ENCODE measurements at regions not wholly inside any gene's neighbourhood (a gene's known extent, or its start where the extent isn't known, plus 50 kb on each side); places are given as distances from the start of the nearest gene placed in this dataset.

DNA sequence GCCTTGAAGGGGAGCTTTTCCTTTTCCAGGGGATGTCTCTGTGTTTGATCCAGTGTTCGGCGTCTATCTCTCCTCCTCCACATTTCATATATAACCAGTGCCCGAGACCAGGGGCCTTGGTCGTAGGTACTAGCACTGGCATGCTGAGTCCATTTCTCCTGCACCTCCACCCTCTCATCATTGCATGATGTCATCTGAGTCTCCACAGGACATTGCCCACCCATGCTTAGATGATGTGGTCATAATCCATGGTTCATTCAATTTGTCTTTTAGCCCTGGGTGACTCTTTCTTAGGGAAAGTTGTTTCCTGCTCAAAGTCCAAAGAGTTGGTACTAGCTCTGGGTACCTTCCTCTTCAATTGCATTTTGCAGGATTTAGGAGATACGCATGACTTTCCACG is 328.1 kb downstream of the BCL11B start:
- DNase-seq (ENCODE audit: low spot score): no peak

DNA sequence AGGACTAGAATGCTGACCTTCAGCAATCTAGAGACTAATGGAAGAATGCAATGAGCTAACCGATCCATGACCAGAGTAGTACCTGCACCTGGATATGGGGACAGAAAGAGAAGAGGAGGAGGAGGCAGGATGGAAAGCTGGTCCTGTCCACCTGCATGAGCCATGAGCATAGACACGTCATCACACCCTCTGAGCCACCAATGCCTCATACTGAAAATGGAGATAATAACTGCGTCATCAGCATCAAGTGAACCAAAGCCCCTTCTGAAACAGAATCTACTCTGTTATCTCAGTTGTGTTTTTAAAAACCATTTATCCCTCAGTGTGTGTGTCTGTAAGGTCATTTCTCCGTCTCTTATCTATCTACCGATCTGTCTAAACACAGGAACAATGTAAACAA is 327.0 kb downstream of the BCL11B start:
- DNase-seq (ENCODE audit: low spot score): no peak

GRCh38 chr14:98945611-98946570 is 326.1 kb downstream of the BCL11B start:
- no peak for DNase-seq (ENCODE audit: low spot score)

- DNase-seq (ENCODE audit: low spot score): no peak
These were observed 325.1 kb downstream of the BCL11B start for GRCh38 chr14:98946940-98947339.

DNA sequence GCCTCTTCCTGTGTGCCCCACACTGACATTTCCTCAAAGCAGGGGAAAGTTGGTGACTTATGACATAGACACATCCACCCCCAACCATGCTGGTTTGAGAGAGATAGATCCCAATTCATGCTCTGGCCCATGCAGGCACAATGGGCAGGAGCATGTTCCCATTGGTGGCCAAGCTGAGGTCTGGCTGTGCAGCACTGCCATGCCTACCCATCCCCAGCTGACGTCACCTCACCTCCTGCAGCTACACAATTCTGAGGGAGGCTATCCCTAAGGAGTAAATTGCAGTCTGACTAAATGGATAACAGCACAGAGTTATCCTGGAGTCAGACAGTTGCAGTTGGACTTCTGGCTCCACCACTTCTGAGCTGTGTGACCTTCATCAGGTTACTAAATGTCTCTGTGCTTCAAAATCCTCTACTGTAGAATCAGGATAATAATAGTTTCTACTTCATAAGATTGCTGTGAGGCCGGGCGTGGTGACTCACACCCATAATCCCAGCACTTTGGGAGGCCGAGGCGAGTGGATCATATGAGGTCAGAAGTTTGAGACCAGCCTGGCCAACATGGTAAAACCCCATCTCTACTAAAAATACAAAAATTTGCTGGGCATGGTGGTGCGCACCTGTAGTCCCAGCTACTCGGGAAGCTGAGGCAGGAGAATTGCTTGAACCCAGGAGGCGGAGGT is 323.9 kb downstream of the BCL11B start:
- DNase-seq (ENCODE audit: low spot score): no peak

- DNase-seq (ENCODE audit: low spot score): no peak
These were observed 322.9 kb downstream of the BCL11B start for GRCh38 chr14:98949051-98949450.

- no peak for DNase-seq (ENCODE audit: low spot score)
These were observed 322.4 kb downstream of the BCL11B start for GRCh38 chr14:98949481-98950135.

DNA sequence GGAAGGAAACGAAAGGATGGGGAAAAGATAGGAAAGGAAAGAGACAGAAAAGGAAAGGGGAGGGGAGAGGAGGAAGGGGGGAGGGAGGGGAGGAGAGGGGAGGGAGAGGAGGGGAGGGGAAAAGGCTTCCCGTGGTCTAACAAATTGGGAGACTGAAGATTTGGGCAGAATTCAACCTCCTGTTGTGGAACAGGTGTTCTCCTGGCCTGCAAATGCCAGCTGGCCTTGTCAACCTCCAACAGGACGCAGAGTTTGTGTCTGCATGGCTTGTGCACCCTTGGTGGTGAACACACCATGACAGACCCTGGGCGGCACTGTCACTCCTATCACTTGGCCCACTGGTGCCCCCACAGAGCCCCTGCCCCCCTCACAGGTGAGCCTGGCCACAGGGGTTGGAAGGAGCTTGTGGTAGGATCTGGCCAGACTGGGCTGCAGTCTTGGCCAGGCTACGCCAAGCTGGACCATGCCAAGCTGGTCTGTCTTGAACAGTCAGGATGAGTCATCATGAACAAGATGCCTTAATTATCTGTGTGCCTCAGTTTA is 321.6 kb downstream of the BCL11B start:
- DNase-seq (ENCODE audit: low spot score): no peak

DNA sequence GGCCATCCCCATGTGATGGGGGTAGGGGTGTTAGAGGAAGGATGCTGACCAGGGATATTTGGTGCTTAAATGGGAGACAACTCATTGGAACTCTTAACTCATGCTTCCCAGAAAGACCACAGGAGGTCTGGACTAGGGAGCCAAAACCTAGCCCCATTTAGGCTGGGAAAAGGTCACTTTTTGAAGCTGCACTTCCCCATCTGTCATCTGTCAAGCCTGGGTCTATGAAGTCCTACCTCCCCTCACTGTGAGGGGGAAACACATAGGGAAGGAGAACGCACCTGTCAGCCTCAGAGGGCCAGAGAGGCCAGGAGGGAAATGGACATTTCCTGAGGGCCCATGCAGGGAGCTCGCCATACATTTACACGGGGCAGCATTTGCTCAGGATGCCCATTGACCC is 321.0 kb downstream of the BCL11B start:
- no peak for DNase-seq (ENCODE audit: low spot score)

GRCh38 chr14:98951521-98952152 is 320.4 kb downstream of the BCL11B start:
- no peak for DNase-seq (ENCODE audit: low spot score)

- no peak for DNase-seq (ENCODE audit: low spot score)
These were observed 319.2 kb downstream of the BCL11B start for GRCh38 chr14:98952593-98953350.

GRCh38 chr14:98953551-98954348 is 318.2 kb downstream of the BCL11B start:
- no peak for DNase-seq (ENCODE audit: low spot score)

DNA sequence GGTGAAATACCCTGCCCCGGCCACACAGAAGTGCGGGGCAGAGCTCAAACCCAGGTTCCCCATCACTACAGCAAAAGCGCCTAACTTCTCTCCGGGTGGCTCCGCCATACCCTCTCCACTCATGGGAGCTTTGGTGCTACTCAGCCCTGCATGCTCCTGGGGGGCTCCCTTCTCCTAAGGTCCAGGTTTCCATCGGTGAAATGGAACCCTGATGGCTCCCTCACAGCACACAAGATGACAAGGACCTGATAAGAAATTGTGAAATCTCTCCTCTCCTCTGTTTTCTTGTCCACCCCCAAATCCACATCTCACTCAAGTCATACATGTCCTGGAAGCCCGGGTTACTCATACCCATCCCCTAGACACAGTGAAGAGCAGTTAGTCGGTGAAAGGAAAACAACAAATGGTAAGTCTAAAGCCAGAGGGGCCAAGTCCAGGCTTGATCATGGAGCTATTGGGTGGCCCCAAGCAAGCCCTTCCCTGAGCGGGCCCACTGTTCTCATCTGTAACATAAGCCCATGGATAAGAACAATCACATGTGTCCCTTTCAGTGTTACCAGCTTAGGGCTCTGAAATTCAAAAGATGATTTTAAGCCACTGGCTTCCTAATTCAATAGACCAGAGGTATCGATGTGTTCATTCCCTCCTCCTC is 317.5 kb downstream of the BCL11B start:
- no peak for DNase-seq (ENCODE audit: low spot score)

DNA sequence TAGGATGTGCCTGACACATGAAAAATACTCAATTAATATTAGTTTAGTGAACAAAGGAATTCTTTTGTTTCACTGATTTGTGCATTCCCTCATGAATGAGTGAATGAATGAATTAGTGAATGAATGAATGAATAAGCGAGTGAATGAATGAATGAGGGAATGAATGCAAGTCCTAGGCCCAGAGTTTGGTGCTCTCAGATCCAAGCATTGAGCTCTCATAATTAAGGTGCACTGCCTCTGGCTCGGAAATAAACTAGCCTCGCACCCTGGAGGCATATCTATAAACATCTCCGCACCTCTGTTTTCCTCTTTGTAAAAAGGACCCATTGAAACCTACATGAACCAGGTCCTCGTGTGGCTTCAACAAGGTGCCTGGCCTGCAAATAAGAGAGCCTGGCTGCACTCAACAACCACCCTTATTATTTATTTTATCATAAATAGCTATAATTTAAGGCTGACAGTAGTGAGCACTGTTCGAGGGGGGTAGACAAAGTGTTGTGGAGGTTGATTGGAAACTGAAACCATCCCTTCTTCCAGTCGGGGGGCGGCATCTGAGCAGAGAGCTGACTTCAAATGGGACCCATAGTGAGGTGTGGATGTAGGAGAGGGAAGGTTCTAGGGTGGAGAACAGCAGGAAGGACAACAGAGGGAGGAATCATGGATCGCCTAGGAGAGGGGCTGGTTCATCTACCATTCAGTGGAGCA is 316.8 kb downstream of the BCL11B start:
- no peak for DNase-seq (ENCODE audit: low spot score)

DNA sequence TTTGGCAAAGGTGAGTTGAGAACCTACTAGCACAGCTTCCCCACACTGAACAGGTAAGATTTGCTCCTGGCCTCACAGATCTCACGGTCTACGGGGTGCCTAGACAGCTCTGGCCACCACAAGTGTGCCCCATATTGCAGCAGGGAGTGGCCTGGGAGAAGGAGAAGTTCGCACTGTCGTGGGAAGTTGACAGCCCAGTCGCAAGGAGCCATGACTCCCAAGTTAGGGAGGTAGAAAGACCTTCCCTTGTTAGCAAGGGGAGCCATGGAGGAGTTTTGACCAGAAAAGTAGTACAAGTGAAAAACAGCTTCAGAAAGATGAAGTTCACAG is 316.3 kb downstream of the BCL11B start:
- no peak for DNase-seq (ENCODE audit: low spot score)

- no peak for DNase-seq (ENCODE audit: low spot score)
These were observed 315.8 kb downstream of the BCL11B start for GRCh38 chr14:98956181-98956580.

- no peak for DNase-seq (ENCODE audit: low spot score)
These were observed 315.3 kb downstream of the BCL11B start for GRCh38 chr14:98956661-98957060.

DNA sequence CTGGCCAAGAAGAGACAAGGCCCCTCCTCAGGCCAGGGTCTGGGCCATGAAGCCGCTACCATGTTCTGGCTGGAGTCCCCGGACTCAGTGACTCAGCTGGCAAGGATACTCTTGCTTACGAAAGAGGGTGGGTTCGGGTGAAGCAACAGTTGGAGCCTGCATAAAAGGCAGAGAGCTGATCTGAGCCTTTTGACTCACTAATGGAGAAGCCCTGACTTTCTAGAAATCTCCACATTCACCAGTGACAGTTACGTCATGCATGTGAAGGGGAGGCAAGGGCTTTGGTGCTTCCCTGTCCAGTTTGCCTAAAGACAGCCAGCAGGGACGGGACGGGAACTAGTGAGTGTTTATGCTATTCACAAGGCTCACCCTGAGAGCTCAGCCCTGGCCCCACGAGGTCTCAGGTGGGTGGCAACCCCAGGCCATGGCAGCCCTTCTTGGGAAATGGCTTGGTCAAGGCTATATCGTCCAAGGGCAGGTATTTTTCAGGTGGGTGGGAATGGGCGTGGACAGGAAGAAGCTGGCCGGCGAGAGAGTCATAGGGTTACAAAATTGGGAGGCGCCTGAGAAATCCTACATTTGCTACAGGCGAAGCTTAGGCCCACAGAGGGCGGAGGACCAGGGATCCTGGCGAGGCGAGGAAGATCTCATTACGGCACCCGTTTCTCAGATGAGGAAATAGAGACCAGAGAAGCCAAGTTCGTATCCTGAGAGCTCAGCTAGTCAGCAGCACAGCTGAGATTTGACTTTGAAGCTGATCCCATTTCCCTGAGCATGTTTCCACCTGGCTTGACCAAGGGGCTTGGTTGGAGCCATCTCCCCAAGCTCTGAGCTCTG is 314.6 kb downstream of the BCL11B start:
- no peak for DNase-seq (ENCODE audit: low spot score)
